Muscle layer of duodenum (tissue), 2 donors: ENCODE measurements at regions not wholly inside any gene's neighbourhood (a gene's known extent, or its start where the extent isn't known, plus 50 kb on each side); places are given as distances from the start of the nearest gene placed in this dataset.
"Not testable (repeated sequence)": the region's sequence is repeated elsewhere in the genome, so short reads cannot be mapped to it uniquely, and the experiment has no call there.

Experiments
- H3K27ac ChIP-seq: one replicate; pipeline ENCODE4 v1.7.0; 2013; ENCODE audit warnings: mild to moderate bottlenecking, low read length
- H3K27me3 ChIP-seq: one replicate; pipeline ENCODE4 v1.7.0; 2013; ENCODE audit warnings: low read depth, mild to moderate bottlenecking, control low read depth, low read length
- H3K36me3 ChIP-seq, 2 donors: one replicate each; pipeline ENCODE4 v1.7.0; 2013; ENCODE audit warnings: low read length in 2 of 2, control low read depth in 1 of 2, mild to moderate bottlenecking in 1 of 2; ENCODE audit not compliant: insufficient read depth in 2 of 2, control insufficient read depth in 1 of 2
- H3K4me1 ChIP-seq, 2 donors: one replicate each; pipeline ENCODE4 v1.7.0; 2013; ENCODE audit warnings: low read length in 2 of 2, mild to moderate bottlenecking in 2 of 2, control low read depth in 1 of 2, moderate library complexity in 1 of 2; ENCODE audit not compliant: insufficient read depth in 2 of 2, control insufficient read depth in 1 of 2
- H3K4me3 ChIP-seq, 2 donors: one replicate each; pipeline ENCODE4 v1.7.0; 2013; ENCODE audit warnings: low read length in 2 of 2, low read depth in 1 of 2, mild to moderate bottlenecking in 1 of 2
- H3K9me3 ChIP-seq, 2 donors: one replicate each; pipeline ENCODE4 v1.7.0; 2013; ENCODE audit warnings: low read length in 2 of 2, control low read depth in 1 of 2, mild to moderate bottlenecking in 1 of 2; ENCODE audit not compliant: control insufficient read depth in 1 of 2
- donor health status: healthy.

DNA sequence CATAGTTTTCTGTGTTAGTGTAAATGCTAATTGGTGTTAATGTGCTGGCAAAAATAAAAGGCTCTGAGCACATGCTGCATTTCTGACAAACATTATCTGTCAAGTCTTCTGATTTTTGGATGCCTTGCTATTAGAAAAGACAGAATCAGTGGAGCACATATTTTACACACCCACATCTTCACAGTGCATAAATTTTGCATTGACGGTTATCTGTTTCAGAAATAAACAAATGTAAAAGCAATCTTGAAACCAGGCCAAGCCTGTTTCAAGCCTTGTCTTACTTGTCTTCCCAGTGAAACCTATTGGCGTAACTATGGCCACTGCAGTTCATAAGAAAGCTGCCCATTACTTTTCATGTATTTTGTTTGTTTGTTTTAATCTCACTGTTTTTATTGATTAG, 333.7 kb upstream of the CDH19 start:
- H3K9me3 ChIP-seq, result no peaks in the 10 kb centered on the region
- no peak overlapping the region for H3K4me3 ChIP-seq
- no peaks in the 10 kb centered on the region for H3K36me3 ChIP-seq
- H3K27ac ChIP-seq, result no peak overlapping the region
- H3K27me3 ChIP-seq, result no peaks in the 10 kb centered on the region
- H3K4me1 ChIP-seq, result no peaks in the 10 kb centered on the region

DNA sequence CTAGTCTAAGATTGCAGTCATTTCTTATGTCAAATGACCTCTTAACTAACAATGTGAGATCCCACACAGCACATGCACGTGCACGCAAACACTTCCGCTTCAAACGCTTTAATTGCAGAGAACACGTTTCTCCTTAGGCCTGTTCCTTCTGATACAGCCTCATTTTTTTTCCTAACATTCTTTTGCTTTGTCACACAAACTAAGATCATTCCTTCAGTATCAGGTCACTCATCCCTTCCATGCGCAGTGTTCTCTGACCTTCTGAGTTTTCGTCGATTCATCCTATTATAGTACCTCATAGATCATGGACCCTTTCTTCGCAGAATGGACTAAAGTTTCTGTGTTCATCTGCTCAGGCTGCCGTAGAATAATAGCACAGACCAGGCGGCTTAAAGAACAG, 327.1 kb upstream of the CDH19 start:
- no peaks in the 10 kb centered on the region for H3K9me3 ChIP-seq
- H3K36me3 ChIP-seq, result no peaks in the 10 kb centered on the region
- H3K27me3 ChIP-seq, result no peaks in the 10 kb centered on the region
- H3K4me3 ChIP-seq, result no peak overlapping the region
- no peaks in the 10 kb centered on the region for H3K4me1 ChIP-seq
- no peak overlapping the region for H3K27ac ChIP-seq

DNA sequence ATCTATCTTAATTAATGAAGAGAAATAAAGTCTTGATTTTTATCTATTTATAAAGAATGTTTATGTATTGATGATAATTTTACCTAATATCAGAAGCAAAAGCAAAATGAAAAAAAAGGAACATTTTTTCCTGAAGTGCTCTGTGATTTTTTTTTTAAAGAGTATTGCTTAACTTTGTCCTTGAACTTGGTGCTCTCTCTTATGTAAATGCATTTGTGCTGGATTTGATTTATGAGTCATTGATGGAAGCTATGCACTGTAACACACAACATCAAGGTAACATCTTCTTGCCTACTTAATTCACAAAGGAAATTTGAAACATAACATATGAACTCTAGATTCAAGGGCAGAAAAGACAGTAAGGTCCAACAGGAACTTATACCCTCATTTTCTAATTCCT, 312.9 kb upstream of the CDH19 start:
- Histone ChIP-seq H3K27ac (no peak overlapping the region), H3K9me3 (no peaks in the 10 kb centered on the region), H3K27me3 (no peaks in the 10 kb centered on the region), H3K4me1 (no peaks in the 10 kb centered on the region), H3K4me3 (no peak overlapping the region), H3K36me3 (no peaks in the 10 kb centered on the region)

DNA sequence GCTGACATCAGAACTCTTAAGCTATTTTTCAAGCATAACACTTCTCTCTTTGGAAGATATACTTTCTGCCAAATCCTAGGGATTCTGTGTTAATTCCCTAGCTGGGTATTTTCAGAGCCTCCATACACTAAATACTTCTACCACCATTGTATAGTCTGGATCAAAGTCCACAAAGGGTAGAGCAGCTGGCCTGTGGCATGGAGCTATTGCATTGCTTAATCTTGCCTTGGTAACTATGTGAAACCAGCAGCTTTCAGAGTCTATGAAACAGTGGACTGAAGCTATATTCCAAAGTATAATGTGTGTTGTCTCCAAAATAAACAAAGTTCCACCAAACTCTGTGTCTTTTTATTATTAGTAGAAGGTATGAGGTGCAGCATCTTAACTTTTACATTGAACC, 296.9 kb upstream of the CDH19 start:
- Histone ChIP-seq H3K4me3 (no peak overlapping the region), H3K27ac (no peak overlapping the region), H3K9me3 (no peaks in the 10 kb centered on the region), H3K36me3 (no peaks in the 10 kb centered on the region), H3K4me1 (no peaks in the 10 kb centered on the region), H3K27me3 (no peaks in the 10 kb centered on the region)

DNA sequence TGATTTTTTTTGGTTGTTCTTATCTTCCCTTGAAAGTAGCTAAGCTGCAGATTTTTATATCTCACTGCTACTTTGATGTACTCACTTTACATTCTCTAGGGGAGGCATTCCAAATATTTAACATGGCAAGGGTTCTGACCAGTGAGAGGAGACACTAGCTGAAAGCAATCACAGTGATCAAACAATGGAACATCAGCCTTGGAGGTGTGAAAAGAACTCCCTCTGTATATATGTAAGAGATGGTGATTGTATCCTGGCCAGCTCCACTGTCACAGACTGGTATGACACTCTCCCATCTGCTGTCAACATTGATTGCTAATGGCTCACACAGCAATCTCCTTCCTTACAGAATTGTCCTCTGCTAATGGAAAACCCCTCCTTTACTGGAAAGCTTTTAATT, 291.7 kb upstream of the CDH19 start:
- no peaks in the 10 kb centered on the region for H3K27me3 ChIP-seq

DNA sequence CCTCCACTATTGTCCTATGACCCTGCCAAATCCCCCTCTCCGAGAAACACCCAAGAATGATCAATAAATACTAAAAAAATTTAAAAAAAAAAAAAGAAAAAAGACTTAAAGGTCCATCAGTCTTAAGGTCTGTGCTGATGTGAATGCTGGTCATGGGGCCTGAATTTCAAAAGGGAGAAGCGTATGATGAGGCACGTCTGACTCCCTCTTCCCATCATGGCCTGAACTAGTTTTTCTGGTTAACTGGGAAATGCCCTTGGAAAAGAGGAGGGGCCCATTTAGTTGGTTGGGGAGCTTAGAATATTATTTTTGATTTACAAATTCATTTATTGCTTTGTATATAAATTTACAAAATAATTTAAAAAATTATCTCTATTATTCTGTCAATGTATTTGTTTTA, 291.0 kb upstream of the CDH19 start:
- Histone ChIP-seq H3K9me3 (no peaks in the 10 kb centered on the region), H3K4me3 (no peak overlapping the region), H3K27ac (no peak overlapping the region), H3K27me3 (no peaks in the 10 kb centered on the region), H3K36me3 (no peaks in the 10 kb centered on the region), H3K4me1 (no peaks in the 10 kb centered on the region)

More for the DNA sequence above, 291.7 kb upstream of the CDH19 start:
- Histone ChIP-seq H3K4me3 (no peak overlapping the region), H3K9me3 (no peaks in the 10 kb centered on the region), H3K27ac (no peak overlapping the region), H3K36me3 (no peaks in the 10 kb centered on the region), H3K4me1 (no peaks in the 10 kb centered on the region)

DNA sequence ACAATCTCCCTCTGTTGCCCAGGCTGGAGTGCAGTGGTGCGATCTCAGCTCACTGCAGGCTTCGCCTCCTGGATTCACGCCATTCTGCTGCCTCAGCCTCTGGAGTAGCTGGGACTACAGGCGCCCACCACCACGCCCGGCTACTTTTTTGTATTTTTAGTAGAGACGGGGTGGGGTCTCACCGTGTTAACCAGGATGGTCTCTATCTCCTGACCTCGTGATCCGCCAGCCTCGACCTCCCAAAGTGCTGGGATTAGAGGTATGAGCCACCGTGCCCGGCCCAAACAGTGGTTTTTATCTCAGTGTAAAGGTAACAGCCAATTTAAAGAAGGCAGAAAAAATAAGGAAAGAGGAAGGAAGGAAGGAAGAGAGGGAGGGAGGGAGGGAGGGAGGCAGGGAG, 288.5 kb upstream of the CDH19 start:
- H3K36me3 ChIP-seq, H3K4me1 ChIP-seq, H3K27me3 ChIP-seq, H3K9me3 ChIP-seq, H3K4me3 ChIP-seq, H3K27ac ChIP-seq: not testable (repeated sequence)

DNA sequence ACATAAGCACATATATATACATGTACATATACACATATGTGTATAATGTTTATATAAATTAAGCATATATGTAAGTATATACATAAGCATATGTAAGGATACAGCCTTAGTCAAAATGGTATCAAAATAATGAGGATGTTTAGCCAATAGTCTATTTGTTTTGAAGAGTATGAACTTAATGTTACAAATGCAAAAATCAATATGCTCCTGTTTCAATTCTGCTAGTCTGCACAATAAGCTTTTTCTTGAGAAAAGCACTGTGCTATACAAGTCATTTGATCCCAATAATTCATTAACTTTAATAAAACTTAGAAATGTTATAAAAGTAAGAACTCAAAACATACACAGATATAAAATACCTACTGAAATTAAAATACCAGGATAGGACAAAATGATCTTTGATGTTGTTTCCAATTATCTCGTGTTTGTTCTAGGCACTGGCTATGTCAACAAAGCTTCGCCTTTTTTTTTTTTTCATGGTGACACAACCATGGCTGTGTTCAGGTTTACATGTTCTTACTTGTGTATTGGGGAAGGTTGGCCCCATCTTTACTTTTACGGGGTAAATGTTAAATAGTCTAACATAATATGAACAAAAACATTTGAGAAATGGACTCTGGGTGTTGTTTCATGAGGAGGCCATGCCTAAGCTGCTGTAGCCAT, 271.1 kb upstream of the CDH19 start:
- H3K4me3 ChIP-seq, result no peak overlapping the region
- H3K9me3 ChIP-seq, result no peaks in the 10 kb centered on the region
- no peaks in the 10 kb centered on the region for H3K4me1 ChIP-seq
- no peak overlapping the region for H3K27ac ChIP-seq
- no peaks in the 10 kb centered on the region for H3K27me3 ChIP-seq
- no peaks in the 10 kb centered on the region for H3K36me3 ChIP-seq

DNA sequence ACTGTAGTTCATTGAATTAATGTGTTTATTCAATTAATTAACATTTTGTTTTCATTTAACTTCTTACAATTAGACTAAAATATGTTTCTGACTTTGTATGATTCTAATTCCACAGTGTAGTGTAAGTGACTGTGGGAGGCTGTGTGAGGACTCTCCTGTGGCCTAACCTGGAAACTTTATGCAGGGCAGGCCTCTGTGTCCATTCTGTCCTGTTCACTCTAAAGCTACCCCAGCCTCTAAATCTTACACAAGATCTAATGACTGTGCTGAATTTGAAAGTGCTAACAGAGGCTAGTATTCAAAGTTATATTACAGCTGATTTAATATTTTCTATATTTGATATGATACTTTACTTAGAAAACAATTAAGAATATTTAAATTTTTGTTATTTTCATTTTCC, 270.5 kb upstream of the CDH19 start:
- Histone ChIP-seq H3K27ac (no peak overlapping the region), H3K4me1 (no peaks in the 10 kb centered on the region), H3K9me3 (no peaks in the 10 kb centered on the region), H3K36me3 (no peaks in the 10 kb centered on the region), H3K27me3 (no peaks in the 10 kb centered on the region), H3K4me3 (no peak overlapping the region)

DNA sequence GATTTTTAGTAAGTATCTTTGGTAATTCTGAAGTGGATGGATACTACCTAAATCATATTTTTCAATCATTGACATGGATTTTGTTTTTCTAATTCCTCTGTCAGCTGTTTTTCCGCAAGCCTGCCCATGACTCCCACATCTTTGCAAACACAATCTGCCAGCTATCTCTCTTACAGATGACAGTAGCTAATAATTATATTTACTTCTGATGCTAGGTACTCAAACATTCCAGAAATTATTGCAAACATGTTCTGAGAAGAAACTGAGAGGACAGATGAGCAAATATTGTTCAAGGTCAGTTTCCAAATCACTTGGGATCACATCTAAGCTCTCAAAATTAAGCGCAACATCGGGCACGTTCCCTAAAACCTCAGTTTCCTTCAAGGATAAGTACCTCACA, 270.0 kb upstream of the CDH19 start:
- Histone ChIP-seq H3K9me3 (no peaks in the 10 kb centered on the region), H3K4me3 (no peak overlapping the region), H3K27ac (no peak overlapping the region), H3K36me3 (no peaks in the 10 kb centered on the region), H3K27me3 (no peaks in the 10 kb centered on the region), H3K4me1 (no peaks in the 10 kb centered on the region)

DNA sequence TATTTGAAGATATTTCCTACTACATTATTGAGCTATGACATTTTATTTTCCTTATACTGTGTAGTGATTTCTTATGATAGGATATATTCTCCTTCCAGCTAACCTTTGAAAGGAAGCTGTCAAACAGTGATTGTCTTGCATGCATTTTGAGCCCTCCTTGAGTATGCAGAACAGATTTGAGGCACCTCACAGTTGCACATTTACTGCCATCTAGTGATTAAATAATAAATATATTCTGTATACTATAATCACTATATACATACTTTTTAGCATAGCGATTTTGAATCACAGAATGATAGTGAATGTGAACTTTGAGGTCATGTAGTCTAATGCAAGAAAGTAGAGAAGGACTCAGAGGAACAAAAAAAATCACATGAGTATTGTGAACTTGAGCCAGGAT, 268.4 kb upstream of the CDH19 start:
- no peaks in the 10 kb centered on the region for H3K27me3 ChIP-seq
- no peak overlapping the region for H3K27ac ChIP-seq
- no peaks in the 10 kb centered on the region for H3K36me3 ChIP-seq
- H3K4me1 ChIP-seq, result no peaks in the 10 kb centered on the region
- H3K4me3 ChIP-seq, result no peak overlapping the region
- no peaks in the 10 kb centered on the region for H3K9me3 ChIP-seq

DNA sequence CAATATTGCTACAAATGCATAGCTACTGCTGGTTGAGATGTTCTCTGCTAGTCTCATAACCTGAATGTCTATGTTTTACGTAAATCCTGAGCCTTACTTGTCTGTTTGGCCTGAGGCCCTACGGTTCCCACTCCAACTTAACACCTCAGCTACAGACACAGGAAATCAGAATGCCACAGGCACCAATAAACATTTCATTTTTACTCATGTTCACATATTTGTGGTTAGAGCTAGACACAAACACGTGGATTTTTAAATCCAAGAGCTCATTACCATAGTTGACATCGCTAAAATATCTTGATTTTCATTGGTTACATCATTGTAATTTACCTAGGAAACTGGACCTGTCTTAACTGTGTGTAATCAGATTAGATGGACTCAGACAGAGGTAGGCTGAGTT, 263.8 kb upstream of the CDH19 start:
- no peaks in the 10 kb centered on the region for H3K9me3 ChIP-seq
- no peaks in the 10 kb centered on the region for H3K4me1 ChIP-seq
- no peaks in the 10 kb centered on the region for H3K36me3 ChIP-seq
- H3K27me3 ChIP-seq, result no peaks in the 10 kb centered on the region
- H3K27ac ChIP-seq, result no peak overlapping the region
- no peak overlapping the region for H3K4me3 ChIP-seq
